NCI-H1092 treated with DMSO at 0.1 percent for 48 hours (cell line): ENCODE measurements at regions not wholly inside any gene's neighbourhood (a gene's known extent, or its start where the extent isn't known, plus 50 kb on each side); places are given as distances from the start of the nearest gene placed in this dataset.
"Not testable (repeated sequence)": the region's sequence is repeated elsewhere in the genome, so short reads cannot be mapped to it uniquely, and the experiment has no call there.

Experiments
- DNase-seq: peaks from one replicate; lab custom pipeline; 2025; lab: John Stamatoyannopoulos, UW

DNA sequence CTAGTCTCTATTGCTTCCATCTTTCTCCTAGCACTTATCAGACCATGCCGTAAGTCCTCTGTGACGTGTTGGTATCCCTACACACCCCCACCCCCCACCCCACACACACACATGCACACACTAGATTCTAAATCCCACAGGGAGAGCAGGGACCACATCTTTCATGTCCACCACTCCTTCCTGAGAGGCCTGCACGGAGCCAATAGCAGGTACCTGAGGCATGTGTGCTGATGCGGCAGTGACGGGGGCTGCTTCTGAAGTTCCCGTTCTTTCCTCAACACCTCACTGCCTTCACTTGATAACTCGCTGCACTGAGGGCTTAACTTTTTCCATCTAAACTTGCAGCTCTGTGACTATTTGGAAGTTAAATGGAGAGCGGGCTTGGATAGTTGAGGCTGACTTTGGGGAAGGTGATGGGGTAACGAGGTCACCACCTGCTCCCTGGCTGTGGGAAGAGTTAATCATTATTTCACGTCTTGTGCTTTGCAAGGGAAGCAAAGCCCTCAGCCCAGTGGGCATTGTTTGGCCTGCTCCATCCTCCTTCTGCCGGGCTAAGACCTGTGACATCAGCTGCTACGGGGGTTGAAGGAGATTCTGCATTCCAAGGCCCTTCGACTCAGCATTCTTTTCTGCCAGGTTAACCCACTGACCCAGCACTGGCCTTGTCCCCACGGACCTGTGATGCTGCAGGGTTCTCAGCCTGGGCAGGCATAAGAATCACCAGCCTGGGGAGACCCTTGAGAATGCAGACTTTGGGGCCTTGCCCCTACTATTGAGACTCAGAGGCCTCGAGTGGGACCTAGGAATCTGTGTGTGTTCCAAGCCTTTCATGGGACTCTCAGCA lies 187.8 kb downstream of the ANKRD60 start:
- DNase-seq = no peak

DNA sequence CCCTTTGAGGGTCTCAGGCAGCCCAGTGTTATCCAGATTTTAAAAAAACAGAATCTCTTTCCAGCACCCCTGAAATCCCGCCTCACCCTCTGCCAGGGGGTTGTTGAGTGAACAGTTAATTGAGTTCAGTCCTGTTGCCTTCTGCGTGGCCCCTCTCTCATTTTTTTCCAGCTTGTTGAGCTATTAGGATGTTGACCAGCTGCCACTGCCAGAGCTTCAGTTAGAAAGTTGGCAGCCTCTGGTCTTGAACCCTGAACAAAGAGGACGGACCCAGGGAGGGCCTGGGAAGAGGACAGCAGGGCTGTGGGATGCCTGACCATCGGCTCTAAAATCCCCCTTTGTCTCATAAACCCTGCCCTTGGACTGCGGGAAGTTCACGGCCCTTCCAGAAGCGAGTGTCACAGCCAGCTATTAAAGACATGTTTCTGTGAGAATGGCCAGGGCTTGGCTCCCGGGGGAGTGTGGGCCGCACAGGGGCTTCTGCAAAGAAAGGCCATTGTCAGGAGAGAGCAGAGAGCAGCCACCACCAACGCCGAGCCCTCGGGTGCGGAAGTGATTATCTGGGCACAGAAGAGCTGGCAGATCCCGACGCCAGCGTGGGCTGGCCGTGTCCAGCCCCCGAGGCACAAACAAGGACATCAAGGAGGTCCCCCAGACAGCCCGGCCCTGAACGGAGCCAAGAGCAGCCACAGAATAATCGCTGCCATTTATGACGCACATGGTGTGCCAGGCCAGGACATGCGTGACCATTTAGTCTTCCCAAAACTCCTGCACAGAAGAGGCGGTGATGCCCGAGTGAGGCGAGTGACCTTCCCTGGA lies 189.0 kb downstream of the ANKRD60 start:
- no peak for DNase-seq

DNA sequence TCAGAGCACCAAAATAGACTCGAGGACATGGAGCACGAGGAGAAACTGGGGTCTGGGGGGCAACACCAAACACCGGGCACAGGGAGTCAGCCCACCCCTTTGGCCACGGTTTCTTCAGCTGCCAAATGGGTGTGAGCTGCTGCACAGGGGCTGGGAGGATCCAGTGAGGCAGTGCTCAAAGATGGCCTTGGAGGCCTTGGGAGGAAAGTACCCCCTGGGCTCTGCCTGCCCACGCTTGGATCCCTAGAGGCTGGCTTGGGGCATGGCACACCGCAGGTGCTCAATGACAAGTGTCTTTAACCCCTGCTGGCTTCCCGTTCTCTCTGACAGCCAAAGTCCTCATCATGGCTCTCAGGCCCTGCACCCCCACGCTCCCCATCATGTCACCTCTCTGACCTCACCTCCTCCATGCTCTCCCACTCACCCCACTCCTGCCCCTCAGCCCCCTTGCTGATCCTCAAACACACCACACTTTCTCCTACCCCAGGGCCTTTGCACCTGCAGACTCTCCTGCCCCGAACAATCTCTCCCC lies 190.3 kb downstream of the ANKRD60 start:
- no peak for DNase-seq

DNA sequence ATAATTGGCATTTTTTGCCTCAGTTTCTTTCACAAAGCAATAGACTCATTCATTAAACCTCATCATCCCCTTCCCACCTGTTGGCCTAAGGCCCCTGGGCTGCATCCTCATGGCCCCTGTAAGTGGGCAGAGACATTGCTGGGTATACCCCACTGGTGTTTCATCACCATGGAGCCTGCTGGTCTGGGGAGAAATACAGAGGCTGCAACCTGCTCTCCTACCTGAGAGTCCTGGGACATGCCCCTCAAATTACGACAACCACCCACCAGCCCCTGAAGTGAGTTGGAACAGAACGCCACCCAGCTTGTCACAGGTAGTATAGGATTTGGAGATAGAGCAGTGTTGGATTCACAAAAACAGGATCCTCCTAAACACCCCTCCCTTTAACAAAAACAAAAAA lies 190.8 kb downstream of the ANKRD60 start:
- no peak for DNase-seq

DNA sequence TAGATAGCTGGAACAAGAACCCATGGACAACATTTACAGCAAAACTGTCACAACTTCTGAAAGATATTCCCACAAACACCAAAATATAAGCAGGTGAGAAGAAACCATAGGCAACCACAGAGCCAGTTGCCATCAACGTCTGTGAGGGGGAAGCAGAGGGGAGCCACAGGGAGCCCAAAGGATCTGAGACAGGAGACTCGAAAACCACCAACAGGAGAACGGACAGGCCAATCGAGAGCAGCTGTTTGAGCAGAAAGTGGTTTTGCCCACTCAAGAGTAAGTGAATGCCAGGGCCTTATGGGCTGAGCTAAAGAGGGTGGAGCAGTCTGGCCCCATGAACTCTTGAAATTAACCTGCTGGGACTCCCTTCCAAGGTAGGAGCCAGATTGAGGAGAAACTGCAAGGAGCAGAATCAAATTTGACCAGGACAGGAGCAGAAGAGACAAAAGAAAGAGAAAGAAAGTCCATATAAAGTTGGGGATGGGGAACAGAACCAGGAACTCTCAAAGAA lies 195.4 kb downstream of the ANKRD60 start:
- DNase-seq = no peak

- no peak for DNase-seq
Observed at GRCh38 chr20:58032599-58032998, 195.9 kb downstream of the ANKRD60 start.

GRCh38 chr20:58031350-58031749 lies 197.1 kb downstream of the ANKRD60 start:
- not testable (repeated sequence) for DNase-seq

- DNase-seq = no peak
Observed at GRCh38 chr20:58028123-58028522, 200.3 kb downstream of the ANKRD60 start.

DNA sequence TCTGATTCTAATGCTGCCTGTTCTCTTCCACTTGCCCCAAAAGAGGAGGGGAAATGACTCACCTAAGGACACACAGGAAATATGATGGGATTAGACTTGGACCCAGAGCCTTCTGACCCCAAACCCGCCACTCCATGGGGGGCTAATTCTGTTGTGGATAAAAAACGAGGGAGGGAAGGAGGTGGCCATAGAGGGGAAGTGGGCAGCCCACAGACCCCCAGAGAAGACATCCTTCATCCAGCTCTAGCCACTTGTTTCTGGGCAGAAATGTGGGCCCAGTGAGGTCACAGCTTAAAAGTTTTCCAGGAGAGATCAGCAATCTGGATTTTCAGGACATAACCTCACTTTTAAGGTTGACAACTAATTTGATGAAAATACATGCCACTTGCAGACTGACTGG lies 202.1 kb downstream of the ANKRD60 start:
- no peak for DNase-seq

DNA sequence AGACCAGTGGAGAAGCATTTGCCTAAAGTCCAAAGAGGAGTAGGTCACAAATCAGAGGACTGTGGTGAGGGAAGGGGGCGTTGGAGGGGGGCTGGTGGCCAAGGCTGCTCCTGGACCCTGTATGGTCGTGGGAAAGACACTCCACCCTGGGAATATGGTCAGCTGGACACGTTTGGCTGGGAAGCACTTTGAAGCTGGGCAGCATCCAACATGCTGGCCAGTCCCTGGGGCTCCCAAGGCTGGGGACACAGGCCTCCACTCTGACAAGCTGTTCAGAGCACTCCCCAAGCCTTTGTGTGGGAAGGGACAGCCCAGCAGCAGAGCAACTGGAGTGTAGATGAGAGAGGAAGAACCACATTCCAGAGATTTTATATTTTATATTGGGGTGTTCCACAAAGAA lies 203.2 kb downstream of the ANKRD60 start:
- DNase-seq = no peak

DNA sequence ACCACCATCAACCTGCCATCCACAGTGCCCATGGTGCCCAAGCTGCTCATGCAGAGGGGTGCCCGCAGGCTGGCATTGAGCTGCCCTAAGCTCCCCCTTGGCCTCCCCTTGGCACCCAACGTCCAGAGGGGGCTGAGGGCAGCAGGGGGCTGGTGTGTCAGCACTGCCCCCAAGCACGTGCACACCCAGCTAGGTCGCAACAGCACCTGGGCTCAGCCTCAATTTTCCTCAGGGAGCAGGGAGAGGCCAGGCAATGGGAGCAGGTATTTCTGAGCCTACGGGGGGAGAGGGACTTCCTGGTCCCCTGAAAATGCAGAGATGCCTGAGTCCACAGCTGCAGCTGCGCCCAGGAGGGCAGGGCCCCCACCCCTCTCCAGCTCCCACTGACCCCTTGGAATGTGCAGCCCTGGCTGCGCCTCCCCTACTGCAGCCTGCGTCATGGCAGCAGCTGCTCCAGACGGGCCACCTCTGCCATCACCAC lies 204.2 kb downstream of the ANKRD60 start:
- no peak for DNase-seq

GRCh38 chr20:58023781-58024180 lies 204.7 kb downstream of the ANKRD60 start:
- no peak for DNase-seq

DNA sequence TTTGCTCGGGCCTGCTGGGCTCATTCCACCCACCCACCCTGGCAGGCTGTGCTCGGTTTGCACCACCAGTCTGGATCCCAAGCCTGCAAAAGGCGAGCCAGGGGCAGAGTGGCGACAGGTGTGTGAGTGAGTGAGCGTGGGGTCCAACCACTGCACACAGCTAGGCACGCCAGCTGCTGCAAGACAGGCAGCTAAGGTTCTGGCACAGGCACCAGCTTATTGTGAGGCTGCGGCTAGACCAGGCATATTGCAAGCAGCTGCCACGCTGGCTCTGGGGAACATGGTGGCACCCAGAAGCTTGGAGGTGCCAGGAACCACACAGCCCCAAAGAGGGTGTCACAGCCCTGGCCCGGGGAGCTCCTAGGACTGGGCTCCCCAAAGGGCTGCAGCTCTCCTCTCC lies 205.1 kb downstream of the ANKRD60 start:
- DNase-seq = no peak

GRCh38 chr20:58022711-58023110 lies 205.7 kb downstream of the ANKRD60 start:
- DNase-seq = no peak

GRCh38 chr20:58021481-58021880 lies 207.0 kb downstream of the ANKRD60 start:
- DNase-seq = no peak

- DNase-seq = no peak
Observed at GRCh38 chr20:58020656-58021454, 207.6 kb downstream of the ANKRD60 start.

- no peak for DNase-seq
Observed at GRCh38 chr20:58019850-58020625, 208.4 kb downstream of the ANKRD60 start.

GRCh38 chr20:58019027-58019849 lies 209.2 kb downstream of the ANKRD60 start:
- DNase-seq = no peak

DNA sequence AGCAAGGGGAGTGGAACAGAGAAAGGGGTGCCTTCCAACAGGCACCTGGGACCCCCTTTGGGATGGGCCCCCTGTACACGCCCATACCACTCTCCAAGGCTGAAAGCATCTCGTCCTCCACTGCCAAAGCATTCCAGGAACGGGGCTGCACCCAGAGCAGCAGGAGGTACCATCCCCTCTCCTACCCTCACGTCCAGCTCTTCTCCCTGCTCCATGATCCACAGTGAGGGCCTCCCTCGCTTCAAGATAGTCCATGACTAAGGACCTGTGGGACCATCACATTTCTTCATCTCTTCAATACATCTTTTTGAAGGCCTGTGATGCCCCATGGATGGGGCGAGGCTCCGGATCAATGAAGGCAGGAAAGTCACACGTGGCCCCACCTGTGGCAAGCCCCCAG lies 209.9 kb downstream of the ANKRD60 start:
- DNase-seq = no peak

DNA sequence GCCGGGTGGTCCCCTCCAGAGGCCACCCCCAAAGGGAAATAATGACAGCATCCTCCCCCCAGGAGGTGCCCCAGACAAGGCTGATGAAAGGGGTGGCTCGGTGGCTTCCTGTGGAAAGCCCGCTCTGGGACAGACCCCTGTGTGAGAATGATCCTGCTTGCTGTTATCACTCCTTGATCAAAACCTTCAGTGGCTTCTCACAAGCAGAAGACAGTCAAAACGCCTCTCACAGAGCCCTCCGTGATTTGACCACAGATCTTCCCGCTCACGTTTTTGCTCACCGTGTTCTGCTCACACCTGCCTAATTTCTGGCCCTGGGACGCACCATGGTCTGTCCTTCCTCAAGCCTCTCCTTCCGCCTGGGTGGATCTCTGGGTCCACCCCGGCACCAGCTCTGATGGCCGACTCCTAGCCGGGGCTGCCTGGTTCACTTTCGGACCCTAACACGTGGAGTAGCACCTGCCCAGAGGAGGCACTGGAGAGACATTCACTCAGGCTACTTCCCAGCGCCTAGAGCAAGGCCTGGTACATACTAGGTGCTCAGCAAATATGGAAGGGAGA lies 210.4 kb downstream of the ANKRD60 start:
- no peak for DNase-seq
